ENCODE measurements at regions not wholly inside any gene's neighbourhood (a gene's known extent, or its start where the extent isn't known, plus 50 kb on each side); places are given as distances from the start of the nearest gene placed in this dataset.
"Not testable (repeated sequence)": the region's sequence is repeated elsewhere in the genome, so short reads cannot be mapped to it uniquely, and the experiment has no call there.

DNA sequence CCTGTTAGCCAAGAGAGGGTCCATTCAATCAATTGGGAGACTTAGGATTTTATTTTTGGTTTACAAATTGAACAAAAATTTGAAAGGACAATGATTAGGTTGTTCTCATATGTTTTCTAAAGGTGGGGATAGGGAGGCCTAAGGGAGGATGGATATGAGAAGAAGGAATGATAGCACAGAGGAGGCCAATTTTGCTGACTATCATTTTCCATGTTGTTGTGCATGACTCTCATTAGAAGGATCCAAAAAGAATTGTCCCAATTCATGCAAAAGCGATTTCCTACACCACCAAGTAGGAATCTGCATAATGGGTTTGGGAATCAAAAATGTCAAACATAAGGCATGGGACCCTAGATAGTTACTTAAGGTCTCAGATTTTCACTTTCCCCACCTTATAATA is 524.8 kb downstream of the KIF2B start:
- TF ChIP-seq, protein P1, sequence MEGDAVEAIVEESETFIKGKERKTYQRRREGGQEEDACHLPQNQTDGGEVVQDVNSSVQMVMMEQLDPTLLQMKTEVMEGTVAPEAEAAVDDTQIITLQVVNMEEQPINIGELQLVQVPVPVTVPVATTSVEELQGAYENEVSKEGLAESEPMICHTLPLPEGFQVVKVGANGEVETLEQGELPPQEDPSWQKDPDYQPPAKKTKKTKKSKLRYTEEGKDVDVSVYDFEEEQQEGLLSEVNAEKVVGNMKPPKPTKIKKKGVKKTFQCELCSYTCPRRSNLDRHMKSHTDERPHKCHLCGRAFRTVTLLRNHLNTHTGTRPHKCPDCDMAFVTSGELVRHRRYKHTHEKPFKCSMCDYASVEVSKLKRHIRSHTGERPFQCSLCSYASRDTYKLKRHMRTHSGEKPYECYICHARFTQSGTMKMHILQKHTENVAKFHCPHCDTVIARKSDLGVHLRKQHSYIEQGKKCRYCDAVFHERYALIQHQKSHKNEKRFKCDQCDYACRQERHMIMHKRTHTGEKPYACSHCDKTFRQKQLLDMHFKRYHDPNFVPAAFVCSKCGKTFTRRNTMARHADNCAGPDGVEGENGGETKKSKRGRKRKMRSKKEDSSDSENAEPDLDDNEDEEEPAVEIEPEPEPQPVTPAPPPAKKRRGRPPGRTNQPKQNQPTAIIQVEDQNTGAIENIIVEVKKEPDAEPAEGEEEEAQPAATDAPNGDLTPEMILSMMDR (IDR thresholded peaks at IDR 0.05; ENCODE audit: control insufficient read depth, extremely low read depth, insufficient read depth), result no peak
- no peak overlapping the region for H3K4me3 ChIP-seq (ENCODE audit: low read depth, low read length)
- DNase-seq (ENCODE audit: low read depth), result no peak

DNA sequence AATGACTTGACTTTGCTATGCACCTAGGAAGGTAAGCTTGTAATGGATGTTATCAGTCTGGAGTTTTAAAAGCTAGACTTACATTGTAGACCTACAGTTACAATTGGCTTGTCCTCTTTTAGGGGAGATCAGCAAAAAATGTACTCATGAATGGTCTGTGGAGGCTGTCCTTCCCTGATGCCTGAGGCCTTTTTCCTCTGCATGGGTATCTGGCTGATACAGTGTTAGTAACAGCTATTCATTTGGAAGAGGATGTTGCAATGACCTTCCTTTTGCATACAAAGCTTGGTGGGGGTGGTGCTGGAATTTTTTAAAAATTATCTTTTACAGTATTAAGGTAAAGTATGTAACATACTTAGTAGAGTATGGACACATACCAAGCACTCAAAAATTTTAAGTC is 525.5 kb downstream of the KIF2B start:
- TF ChIP-seq, protein P1 (IDR thresholded peaks at IDR 0.05; ENCODE audit: control insufficient read depth, extremely low read depth, insufficient read depth), result no peak
- no peak for DNase-seq (ENCODE audit: low read depth)
- H3K4me3 ChIP-seq (ENCODE audit: low read depth, low read length), result no peak overlapping the region

DNA sequence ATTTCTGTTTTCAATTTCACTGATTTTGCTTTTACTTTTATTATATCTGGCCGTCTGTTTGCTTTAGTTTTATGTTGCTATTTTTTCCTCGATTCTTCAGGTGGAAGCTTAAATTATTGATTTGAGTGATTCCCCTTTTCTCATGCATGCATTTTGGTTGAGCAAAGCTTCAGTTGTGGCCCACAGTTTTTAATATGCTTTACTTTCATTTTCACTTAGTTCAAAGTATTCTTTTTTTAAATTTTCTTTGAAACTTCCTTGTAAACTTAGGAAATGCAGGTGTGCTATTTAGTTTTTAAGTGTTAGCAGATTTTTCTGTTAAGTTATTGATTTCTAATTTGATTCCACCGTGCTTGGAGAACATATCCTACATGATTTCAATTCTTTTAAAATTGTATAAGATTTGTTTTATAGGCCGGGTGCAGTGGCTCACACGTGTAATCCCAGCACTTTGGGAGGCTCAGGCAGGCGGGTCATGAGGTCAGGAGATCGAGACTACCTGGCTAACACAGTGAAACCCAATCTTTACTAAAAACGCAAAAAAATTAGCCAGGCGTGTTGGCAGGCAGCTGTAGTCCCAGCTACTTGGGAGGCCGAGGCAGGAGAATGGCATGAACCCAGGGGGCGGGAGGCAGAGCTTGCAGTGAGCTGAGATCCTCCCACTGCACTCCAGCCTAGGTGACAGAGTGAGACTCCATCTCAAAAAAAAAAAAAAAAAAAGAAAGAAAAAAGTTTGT is 531.2 kb downstream of the KIF2B start:
- TF ChIP-seq, protein P1 (IDR thresholded peaks at IDR 0.05; ENCODE audit: control insufficient read depth, extremely low read depth, insufficient read depth), result no peak
- no peak overlapping the region for H3K4me3 ChIP-seq (ENCODE audit: low read depth, low read length)
- no peak for DNase-seq (ENCODE audit: low read depth)

DNA sequence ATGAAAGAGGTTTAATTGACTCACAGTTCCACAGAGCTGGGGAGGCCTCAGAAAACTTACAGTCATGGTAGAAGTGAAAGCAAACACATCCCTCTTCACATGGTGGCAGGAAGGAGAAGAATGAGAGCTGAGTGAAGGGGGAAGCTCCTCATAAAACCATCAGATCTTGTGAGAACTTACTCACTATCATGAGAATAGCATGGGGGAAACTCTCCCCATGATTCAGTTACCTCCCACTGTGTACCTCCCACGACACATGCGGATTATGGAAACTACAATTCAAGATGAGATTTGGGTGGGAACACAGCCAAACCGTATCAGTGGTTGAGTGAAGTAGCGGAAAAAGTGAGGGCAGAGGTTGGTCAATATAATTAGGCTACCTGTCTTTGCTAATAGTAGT is 538.3 kb downstream of the KIF2B start:
- H3K4me3 ChIP-seq (ENCODE audit: low read depth, low read length); DNase-seq (ENCODE audit: low read depth): not testable (repeated sequence)

DNA sequence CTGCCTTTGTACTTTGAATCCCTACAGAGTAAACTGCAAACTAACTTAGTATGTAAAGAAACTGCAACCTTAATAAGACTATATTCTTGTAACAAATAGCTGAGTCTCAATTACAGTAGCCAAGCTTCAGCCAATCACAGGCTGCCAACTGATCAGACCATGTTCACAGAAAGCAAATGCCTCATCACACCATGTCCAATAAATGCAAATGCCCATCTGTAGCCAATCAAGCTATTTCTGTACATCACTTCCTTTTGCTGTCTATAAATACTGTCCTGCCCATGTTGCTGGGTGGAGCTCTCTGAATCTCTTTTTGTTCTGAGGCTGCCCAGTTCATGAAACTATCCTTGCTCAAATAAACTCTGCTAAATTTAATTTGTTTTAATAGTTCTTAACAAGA is 531.7 kb upstream of the TOM1L1 start:
- H3K4me3 ChIP-seq (ENCODE audit: low read depth, low read length), result no peak overlapping the region
- no peak for DNase-seq (ENCODE audit: low read depth)
- TF ChIP-seq, protein P1 (IDR thresholded peaks at IDR 0.05; ENCODE audit: control insufficient read depth, extremely low read depth, insufficient read depth), result no peak

DNA sequence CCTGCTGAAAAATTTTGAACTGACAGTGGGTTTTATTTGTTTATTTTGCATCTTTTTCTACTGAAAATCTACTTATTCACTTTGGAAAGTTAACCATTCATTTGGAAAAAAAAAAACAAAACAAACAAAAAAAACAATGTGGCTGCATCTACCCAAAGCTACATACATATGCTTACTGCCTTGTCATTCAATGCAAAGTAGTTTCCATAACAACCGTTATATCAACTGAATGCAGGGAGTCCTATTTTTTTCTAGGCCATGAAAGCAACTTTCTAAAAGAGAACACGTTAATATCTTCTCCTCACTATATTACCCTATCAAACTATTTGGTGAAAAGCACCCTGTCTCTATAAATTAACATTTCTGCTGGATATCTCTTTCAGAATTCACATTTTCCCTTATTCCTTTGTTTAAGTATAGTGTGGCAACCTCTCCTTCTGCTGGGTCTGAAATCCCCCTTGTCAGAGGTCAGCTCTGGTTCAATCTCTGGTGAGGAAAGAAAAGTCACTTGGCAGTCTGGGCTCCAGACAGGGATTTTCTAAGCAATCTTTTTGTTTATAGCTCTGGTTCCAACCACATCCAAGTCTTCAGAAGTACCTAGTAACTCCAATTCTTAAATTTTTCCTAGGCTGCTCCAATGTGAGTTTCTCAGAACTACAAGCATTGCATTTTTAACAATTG is 528.4 kb upstream of the TOM1L1 start:
- DNase-seq (ENCODE audit: low read depth), result no peak
- H3K4me3 ChIP-seq (ENCODE audit: low read depth, low read length), result no peak overlapping the region

DNA sequence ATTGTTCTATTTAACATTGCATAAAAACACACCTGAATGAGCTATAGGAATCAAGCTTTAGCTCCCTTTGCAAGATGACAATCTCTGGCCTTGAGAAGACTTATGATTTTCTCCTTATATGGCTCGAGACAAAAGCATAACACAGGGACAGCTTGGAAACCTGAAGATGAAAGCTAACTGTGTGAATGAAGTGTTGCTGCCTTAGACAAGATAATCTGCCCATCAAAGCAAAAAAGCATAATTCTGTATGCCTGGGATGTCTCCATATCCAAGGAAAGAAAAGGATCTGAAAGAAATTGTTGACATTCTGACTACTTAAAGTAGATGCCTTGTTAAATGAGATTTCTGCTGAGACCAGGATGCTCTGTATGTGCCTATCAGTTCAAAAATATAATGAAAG is 526.7 kb upstream of the TOM1L1 start:
- DNase-seq (ENCODE audit: low read depth), result no peak
- H3K4me3 ChIP-seq (ENCODE audit: low read depth, low read length), result no peak overlapping the region
- TF ChIP-seq, protein P1 (IDR thresholded peaks at IDR 0.05; ENCODE audit: control insufficient read depth, extremely low read depth, insufficient read depth), result no peak

More for the DNA sequence above, 528.4 kb upstream of the TOM1L1 start:
- TF ChIP-seq, protein P1 (IDR thresholded peaks at IDR 0.05; ENCODE audit: control insufficient read depth, extremely low read depth, insufficient read depth), result no peak

DNA sequence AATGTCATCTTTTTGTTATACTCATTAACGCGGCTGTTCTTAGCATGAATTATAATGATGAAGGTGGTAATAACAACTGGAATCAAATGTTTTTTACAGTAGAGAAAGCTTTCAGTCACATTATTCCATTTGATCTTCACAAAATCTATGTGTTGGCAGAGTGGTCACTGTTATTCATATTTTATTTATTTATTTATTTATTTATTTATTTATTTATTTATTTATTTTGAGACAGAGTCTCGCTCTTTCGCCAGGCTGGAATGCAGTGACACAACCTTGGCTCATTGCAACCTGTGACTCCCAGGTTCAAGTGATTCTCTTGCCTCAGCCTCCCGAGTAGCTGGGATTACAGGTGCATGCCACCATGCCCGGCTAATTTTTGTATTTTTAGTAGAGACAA is 524.2 kb upstream of the TOM1L1 start:
- not testable (repeated sequence) for H3K4me3 ChIP-seq (ENCODE audit: low read depth, low read length); DNase-seq (ENCODE audit: low read depth)
